ENCODE measurements at regions not wholly inside any gene's neighbourhood (a gene's known extent, or its start where the extent isn't known, plus 50 kb on each side); places are given as distances from the start of the nearest gene placed in this dataset.

- CTCF ChIA-PET (ENCODE audit: partially characterized antibody) = no interaction called here
- H2BK5ac ChIP-seq (ENCODE audit: low read depth, low read length) = no peak overlapping the region
- H3K23me2 ChIP-seq (ENCODE audit: low read depth, low read length) = no peaks in the 10 kb centered on the region
- H2BK20ac ChIP-seq (ENCODE audit: low read length) = no peak overlapping the region
- H3K14ac ChIP-seq (ENCODE audit: insufficient read length) = no peak overlapping the region
- H3K4me1 ChIP-seq (replicated peaks in 1 of 4; ENCODE audit: control insufficient read depth in 3 of 4, insufficient read depth in 4 of 4, low read length in 3 of 4) = 0 out of 7 replicates have a peak, but pooled peaks cover 0 to 3% (median 0%) of the 10 kb centered on the region in 4 experiments
- H3K23ac ChIP-seq (ENCODE audit: insufficient read length) = no peak overlapping the region
- no peaks in the 10 kb centered on the region for H3K79me1 ChIP-seq (ENCODE audit: low read depth, low read length)
- H4K91ac ChIP-seq (replicated peaks; ENCODE audit: insufficient read length, low read length) = no peak overlapping the region
- no peak overlapping the region for H2AK5ac ChIP-seq (ENCODE audit: low read depth, low read length)
- DNase-seq (ENCODE audit: low read depth in 1 of 2, low spot score in 2 of 2) (no peak), FAIRE-seq (no peak)
- H2BK15ac ChIP-seq (ENCODE audit: low read length) = no peak overlapping the region
- no peak overlapping the region for H3K56ac ChIP-seq (replicated peaks; ENCODE audit: insufficient read length, low read depth, low read length)
- no peaks in the 10 kb centered on the region for H3K79me2 ChIP-seq (ENCODE audit: control insufficient read depth in 1 of 2, insufficient read depth in 2 of 2, low read length in 2 of 2)
- no peak overlapping the region for H3K4ac ChIP-seq (replicated peaks; ENCODE audit: insufficient read length, low read depth, low read length)
- no peak overlapping the region for H4K5ac ChIP-seq (ENCODE audit: insufficient read length, low read depth, low read length)
- no peak overlapping the region for H2BK120ac ChIP-seq (replicated peaks; ENCODE audit: low read depth, low read length)
- POLR2A ChIA-PET (ENCODE audit: partially characterized antibody) = no interaction called here
- H3K9ac ChIP-seq (replicated peaks in 1 of 4; ENCODE audit: extremely low read depth in 1 of 4, low read depth in 3 of 4, low read length in 3 of 4) = no peak overlapping the region
- no peak overlapping the region for H3K27ac ChIP-seq (ENCODE audit: low read depth, low read length)
- no peaks in the 10 kb centered on the region for H3K9me3 ChIP-seq (ENCODE audit: insufficient read depth in 2 of 2, low read depth in 1 of 2, low read length in 1 of 2)
- H3K36me3 ChIP-seq (ENCODE audit: control insufficient read depth in 2 of 4, insufficient read depth in 4 of 4, low read length in 3 of 4) = no peaks in the 10 kb centered on the region
- no peak overlapping the region for H3K4me3 ChIP-seq (ENCODE audit: extremely low read depth in 1 of 4, insufficient read depth in 2 of 4, low read depth in 3 of 4, low read length in 4 of 4)
- H4K20me1 ChIP-seq (replicated peaks in 1 of 2; ENCODE audit: control insufficient read depth in 1 of 2, insufficient read depth in 2 of 2, low read length in 2 of 2) = no peaks in the 10 kb centered on the region
- H3K27me3 ChIP-seq (replicated peaks in 1 of 4; ENCODE audit: control insufficient read depth in 3 of 4, extremely low read depth in 1 of 4, insufficient read depth in 3 of 4, low read length in 3 of 4) = no peaks in the 10 kb centered on the region
- no peak overlapping the region for H2BK12ac ChIP-seq (ENCODE audit: low read depth, low read length)
- H4K8ac ChIP-seq (ENCODE audit: extremely low read depth, insufficient read depth, low read length) = no peak overlapping the region
- H3K18ac ChIP-seq (ENCODE audit: extremely low read depth, low read length) = no peak overlapping the region
- H3K4me2 ChIP-seq (ENCODE audit: insufficient read depth in 1 of 2, low read depth in 2 of 2, low read length in 2 of 2) = no peak overlapping the region
- WGBS, 2 experiments (ENCODE audit: extremely low coverage in 1 of 2, insufficient coverage in 1 of 2, insufficient read length in 1 of 2, insufficient replicate concordance in 2 of 2, low coverage in 1 of 2, low lambda C conversion rate in 2 of 2, missing lambda C conversion rate in 1 of 2) = 95% methylated on average over 1 of the region's 1 CpG; no CpG with 5 or more reads in 1 of the 2 experiments
- no peak overlapping the region for H2AFZ ChIP-seq (ENCODE audit: low read length)
- TF ChIP-seq, protein P1, sequence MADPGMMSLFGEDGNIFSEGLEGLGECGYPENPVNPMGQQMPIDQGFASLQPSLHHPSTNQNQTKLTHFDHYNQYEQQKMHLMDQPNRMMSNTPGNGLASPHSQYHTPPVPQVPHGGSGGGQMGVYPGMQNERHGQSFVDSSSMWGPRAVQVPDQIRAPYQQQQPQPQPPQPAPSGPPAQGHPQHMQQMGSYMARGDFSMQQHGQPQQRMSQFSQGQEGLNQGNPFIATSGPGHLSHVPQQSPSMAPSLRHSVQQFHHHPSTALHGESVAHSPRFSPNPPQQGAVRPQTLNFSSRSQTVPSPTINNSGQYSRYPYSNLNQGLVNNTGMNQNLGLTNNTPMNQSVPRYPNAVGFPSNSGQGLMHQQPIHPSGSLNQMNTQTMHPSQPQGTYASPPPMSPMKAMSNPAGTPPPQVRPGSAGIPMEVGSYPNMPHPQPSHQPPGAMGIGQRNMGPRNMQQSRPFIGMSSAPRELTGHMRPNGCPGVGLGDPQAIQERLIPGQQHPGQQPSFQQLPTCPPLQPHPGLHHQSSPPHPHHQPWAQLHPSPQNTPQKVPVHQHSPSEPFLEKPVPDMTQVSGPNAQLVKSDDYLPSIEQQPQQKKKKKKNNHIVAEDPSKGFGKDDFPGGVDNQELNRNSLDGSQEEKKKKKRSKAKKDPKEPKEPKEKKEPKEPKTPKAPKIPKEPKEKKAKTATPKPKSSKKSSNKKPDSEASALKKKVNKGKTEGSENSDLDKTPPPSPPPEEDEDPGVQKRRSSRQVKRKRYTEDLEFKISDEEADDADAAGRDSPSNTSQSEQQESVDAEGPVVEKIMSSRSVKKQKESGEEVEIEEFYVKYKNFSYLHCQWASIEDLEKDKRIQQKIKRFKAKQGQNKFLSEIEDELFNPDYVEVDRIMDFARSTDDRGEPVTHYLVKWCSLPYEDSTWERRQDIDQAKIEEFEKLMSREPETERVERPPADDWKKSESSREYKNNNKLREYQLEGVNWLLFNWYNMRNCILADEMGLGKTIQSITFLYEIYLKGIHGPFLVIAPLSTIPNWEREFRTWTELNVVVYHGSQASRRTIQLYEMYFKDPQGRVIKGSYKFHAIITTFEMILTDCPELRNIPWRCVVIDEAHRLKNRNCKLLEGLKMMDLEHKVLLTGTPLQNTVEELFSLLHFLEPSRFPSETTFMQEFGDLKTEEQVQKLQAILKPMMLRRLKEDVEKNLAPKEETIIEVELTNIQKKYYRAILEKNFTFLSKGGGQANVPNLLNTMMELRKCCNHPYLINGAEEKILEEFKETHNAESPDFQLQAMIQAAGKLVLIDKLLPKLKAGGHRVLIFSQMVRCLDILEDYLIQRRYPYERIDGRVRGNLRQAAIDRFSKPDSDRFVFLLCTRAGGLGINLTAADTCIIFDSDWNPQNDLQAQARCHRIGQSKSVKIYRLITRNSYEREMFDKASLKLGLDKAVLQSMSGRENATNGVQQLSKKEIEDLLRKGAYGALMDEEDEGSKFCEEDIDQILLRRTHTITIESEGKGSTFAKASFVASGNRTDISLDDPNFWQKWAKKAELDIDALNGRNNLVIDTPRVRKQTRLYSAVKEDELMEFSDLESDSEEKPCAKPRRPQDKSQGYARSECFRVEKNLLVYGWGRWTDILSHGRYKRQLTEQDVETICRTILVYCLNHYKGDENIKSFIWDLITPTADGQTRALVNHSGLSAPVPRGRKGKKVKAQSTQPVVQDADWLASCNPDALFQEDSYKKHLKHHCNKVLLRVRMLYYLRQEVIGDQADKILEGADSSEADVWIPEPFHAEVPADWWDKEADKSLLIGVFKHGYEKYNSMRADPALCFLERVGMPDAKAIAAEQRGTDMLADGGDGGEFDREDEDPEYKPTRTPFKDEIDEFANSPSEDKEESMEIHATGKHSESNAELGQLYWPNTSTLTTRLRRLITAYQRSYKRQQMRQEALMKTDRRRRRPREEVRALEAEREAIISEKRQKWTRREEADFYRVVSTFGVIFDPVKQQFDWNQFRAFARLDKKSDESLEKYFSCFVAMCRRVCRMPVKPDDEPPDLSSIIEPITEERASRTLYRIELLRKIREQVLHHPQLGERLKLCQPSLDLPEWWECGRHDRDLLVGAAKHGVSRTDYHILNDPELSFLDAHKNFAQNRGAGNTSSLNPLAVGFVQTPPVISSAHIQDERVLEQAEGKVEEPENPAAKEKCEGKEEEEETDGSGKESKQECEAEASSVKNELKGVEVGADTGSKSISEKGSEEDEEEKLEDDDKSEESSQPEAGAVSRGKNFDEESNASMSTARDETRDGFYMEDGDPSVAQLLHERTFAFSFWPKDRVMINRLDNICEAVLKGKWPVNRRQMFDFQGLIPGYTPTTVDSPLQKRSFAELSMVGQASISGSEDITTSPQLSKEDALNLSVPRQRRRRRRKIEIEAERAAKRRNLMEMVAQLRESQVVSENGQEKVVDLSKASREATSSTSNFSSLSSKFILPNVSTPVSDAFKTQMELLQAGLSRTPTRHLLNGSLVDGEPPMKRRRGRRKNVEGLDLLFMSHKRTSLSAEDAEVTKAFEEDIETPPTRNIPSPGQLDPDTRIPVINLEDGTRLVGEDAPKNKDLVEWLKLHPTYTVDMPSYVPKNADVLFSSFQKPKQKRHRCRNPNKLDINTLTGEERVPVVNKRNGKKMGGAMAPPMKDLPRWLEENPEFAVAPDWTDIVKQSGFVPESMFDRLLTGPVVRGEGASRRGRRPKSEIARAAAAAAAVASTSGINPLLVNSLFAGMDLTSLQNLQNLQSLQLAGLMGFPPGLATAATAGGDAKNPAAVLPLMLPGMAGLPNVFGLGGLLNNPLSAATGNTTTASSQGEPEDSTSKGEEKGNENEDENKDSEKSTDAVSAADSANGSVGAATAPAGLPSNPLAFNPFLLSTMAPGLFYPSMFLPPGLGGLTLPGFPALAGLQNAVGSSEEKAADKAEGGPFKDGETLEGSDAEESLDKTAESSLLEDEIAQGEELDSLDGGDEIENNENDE (IDR thresholded peaks at IDR 0.05; ENCODE audit: insufficient replicate concordance, low read length) = no peak
Observed at GRCh38 chr5:12703254-12703653, 799.0 kb upstream of the CTNND2 start.

All from H1 (cell line).